ENCODE measurements at regions not wholly inside any gene's neighbourhood (a gene's known extent, or its start where the extent isn't known, plus 50 kb on each side); places are given as distances from the start of the nearest gene placed in this dataset.

- Histone ChIP-seq H3K9me3 (ENCODE audit: control insufficient read depth in 2 of 2, low read length in 2 of 2) (no peaks in the 10 kb centered on the region), H3K36me3 (ENCODE audit: control insufficient read depth, insufficient read depth, low read length) (no peaks in the 10 kb centered on the region), H3K27ac (ENCODE audit: insufficient read depth, low read length, poor library complexity, severe bottlenecking) (no peak overlapping the region), H3K4me1 (ENCODE audit: control insufficient read depth, insufficient read depth, low read length, poor library complexity, severe bottlenecking) (no peaks in the 10 kb centered on the region), H3K27me3 (ENCODE audit: control insufficient read depth, insufficient read depth, low read length) (no peaks in the 10 kb centered on the region), H3K4me3 (ENCODE audit: low read depth, low read length) (no peak overlapping the region)
- no peaks in the 10 kb centered on the region for H3K4me1 Mint-ChIP-seq
- DNase-seq (no peak), ATAC-seq (ENCODE audit: low read depth in 2 of 2) (no peak)
- no peak overlapping the region for H3K4me3 Mint-ChIP-seq
- no peak overlapping the region for H3K27ac Mint-ChIP-seq
- no peaks in the 10 kb centered on the region for H3K36me3 Mint-ChIP-seq
- peaks cover 0 to 4% (median 0%) of the 10 kb centered on the region in 7 donors for H3K9me3 Mint-ChIP-seq
- peaks cover 4% of the 10 kb centered on the region for H3K27me3 Mint-ChIP-seq
These were observed 272.5 kb downstream of the TMEM38B start for GRCh38 chr9:105966834-105967233.

DNA sequence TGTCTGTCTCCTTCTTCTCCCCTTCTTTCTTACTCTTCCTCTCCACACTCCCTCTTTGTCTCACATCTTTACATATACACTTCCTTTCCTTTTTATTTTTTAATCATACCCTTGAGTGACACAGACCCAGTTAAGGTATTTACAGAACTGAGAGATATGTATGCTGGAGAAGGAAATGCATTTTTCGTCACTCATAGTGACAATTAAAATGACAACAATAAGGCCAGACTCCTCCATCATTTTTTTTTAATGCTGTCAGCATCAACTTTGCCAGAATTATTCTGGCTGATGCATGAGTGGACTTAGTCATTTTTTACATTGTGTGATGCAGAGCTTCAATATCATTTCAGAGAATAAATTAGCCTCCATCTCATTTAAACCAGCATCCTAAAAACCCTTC lies 272.9 kb downstream of the TMEM38B start:
- no peak overlapping the region for H3K27ac ChIP-seq (ENCODE audit: insufficient read depth, low read length, poor library complexity, severe bottlenecking)
- H3K36me3 ChIP-seq (ENCODE audit: control insufficient read depth, insufficient read depth, low read length), result no peaks in the 10 kb centered on the region
- Mint-ChIP-seq H3K4me1 (no peaks in the 10 kb centered on the region), H3K27ac (peak overlapping the region in 1 of 3 donors; percentile 11), H3K27me3 (peaks cover 4% of the 10 kb centered on the region), H3K9me3 (peaks cover 0 to 4% (median 0%) of the 10 kb centered on the region in 7 donors), H3K4me3 (no peak overlapping the region), H3K36me3 (no peaks in the 10 kb centered on the region)
- ATAC-seq (ENCODE audit: low read depth in 2 of 2) (no peak), DNase-seq (no peak)
- no peaks in the 10 kb centered on the region for H3K27me3 ChIP-seq (ENCODE audit: control insufficient read depth, insufficient read depth, low read length)
- no peak overlapping the region for H3K4me3 ChIP-seq (ENCODE audit: low read depth, low read length)
- H3K4me1 ChIP-seq (ENCODE audit: control insufficient read depth, insufficient read depth, low read length, poor library complexity, severe bottlenecking), result no peaks in the 10 kb centered on the region
- H3K9me3 ChIP-seq (ENCODE audit: control insufficient read depth in 2 of 2, low read length in 2 of 2), result no peaks in the 10 kb centered on the region

DNA sequence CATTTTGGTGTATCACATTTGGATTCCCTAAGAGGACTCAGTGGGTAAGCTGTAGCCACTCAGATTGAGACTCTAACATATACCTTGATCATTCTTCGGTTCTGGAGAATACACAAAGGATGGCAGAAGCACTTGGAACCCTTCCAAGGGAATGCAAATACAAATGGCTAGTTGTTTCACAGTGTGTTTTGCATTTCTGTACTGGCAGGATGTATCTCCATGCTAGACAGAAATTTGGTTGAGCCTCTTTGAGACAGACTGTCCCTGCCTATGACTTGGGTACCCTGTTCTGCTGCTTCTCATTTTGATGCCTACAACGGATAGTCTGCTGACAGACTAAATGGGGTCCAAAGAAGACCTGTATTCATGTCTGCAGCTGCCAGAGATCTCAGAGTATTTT lies 273.5 kb downstream of the TMEM38B start:
- Mint-ChIP-seq H3K36me3 (no peaks in the 10 kb centered on the region), H3K27me3 (peaks cover 4% of the 10 kb centered on the region), H3K4me1 (no peaks in the 10 kb centered on the region), H3K9me3 (peaks cover 0 to 4% (median 0%) of the 10 kb centered on the region in 7 donors), H3K27ac (no peak overlapping the region), H3K4me3 (no peak overlapping the region)
- ATAC-seq (ENCODE audit: low read depth in 2 of 2) (no peak), DNase-seq (no peak)
- Histone ChIP-seq H3K27ac (ENCODE audit: insufficient read depth, low read length, poor library complexity, severe bottlenecking) (no peak overlapping the region), H3K4me1 (ENCODE audit: control insufficient read depth, insufficient read depth, low read length, poor library complexity, severe bottlenecking) (no peaks in the 10 kb centered on the region), H3K27me3 (ENCODE audit: control insufficient read depth, insufficient read depth, low read length) (no peaks in the 10 kb centered on the region), H3K4me3 (ENCODE audit: low read depth, low read length) (no peak overlapping the region), H3K36me3 (ENCODE audit: control insufficient read depth, insufficient read depth, low read length) (no peaks in the 10 kb centered on the region), H3K9me3 (ENCODE audit: control insufficient read depth in 2 of 2, low read length in 2 of 2) (no peaks in the 10 kb centered on the region)

- no peaks in the 10 kb centered on the region for H3K36me3 Mint-ChIP-seq
- H3K9me3 ChIP-seq (ENCODE audit: control insufficient read depth in 2 of 2, low read length in 2 of 2), result no peaks in the 10 kb centered on the region
- H3K4me3 ChIP-seq (ENCODE audit: low read depth, low read length), result no peak overlapping the region
- no peak overlapping the region for H3K27ac Mint-ChIP-seq
- DNase-seq (no peak), ATAC-seq (ENCODE audit: low read depth in 2 of 2) (no peak)
- no peaks in the 10 kb centered on the region for H3K27me3 Mint-ChIP-seq
- H3K4me1 Mint-ChIP-seq, result no peaks in the 10 kb centered on the region
- no peaks in the 10 kb centered on the region for H3K36me3 ChIP-seq (ENCODE audit: control insufficient read depth, insufficient read depth, low read length)
- H3K27me3 ChIP-seq (ENCODE audit: control insufficient read depth, insufficient read depth, low read length), result no peaks in the 10 kb centered on the region
- no peak overlapping the region for H3K27ac ChIP-seq (ENCODE audit: insufficient read depth, low read length, poor library complexity, severe bottlenecking)
- no peak overlapping the region for H3K4me3 Mint-ChIP-seq
- peaks cover 0 to 4% (median 0%) of the 10 kb centered on the region in 7 donors for H3K9me3 Mint-ChIP-seq
- no peaks in the 10 kb centered on the region for H3K4me1 ChIP-seq (ENCODE audit: control insufficient read depth, insufficient read depth, low read length, poor library complexity, severe bottlenecking)
These were observed 274.6 kb downstream of the TMEM38B start for GRCh38 chr9:105968811-105969466.

GRCh38 chr9:105969636-105970035 lies 275.3 kb downstream of the TMEM38B start:
- peaks cover 0 to 2% (median under 1%) of the 10 kb centered on the region in 7 donors for H3K9me3 Mint-ChIP-seq
- H3K4me1 Mint-ChIP-seq, result no peaks in the 10 kb centered on the region
- Histone ChIP-seq H3K9me3 (ENCODE audit: control insufficient read depth in 2 of 2, low read length in 2 of 2) (no peaks in the 10 kb centered on the region), H3K27ac (ENCODE audit: insufficient read depth, low read length, poor library complexity, severe bottlenecking) (no peak overlapping the region), H3K36me3 (ENCODE audit: control insufficient read depth, insufficient read depth, low read length) (no peaks in the 10 kb centered on the region), H3K4me3 (ENCODE audit: low read depth, low read length) (no peak overlapping the region), H3K27me3 (ENCODE audit: control insufficient read depth, insufficient read depth, low read length) (no peaks in the 10 kb centered on the region), H3K4me1 (ENCODE audit: control insufficient read depth, insufficient read depth, low read length, poor library complexity, severe bottlenecking) (no peaks in the 10 kb centered on the region)
- no peak for ATAC-seq (ENCODE audit: low read depth in 2 of 2)
- no peaks in the 10 kb centered on the region for H3K27me3 Mint-ChIP-seq
- no peak overlapping the region for H3K27ac Mint-ChIP-seq
- no peaks in the 10 kb centered on the region for H3K36me3 Mint-ChIP-seq
- no peak for DNase-seq
- H3K4me3 Mint-ChIP-seq, result no peak overlapping the region

DNA sequence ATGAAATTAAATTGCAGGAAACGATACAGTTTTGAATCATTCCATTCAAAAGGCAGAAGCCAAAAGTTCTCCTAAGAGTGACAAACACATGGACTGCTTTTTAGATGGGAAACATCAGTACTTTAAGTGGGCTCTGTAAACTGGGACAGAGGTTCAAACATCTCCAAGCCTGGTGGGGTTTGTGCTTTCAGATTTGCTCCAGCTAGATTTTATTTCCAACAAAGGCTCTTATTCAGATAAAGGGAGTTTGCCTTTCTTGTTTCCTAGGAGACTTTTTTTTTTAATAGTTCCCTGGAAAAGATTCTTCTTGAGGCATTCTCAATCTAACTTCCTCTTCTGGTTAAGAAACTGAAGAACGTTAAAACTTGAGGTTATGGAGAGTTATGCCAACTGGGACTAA lies 277.6 kb downstream of the TMEM38B start:
- Histone ChIP-seq H3K27me3 (ENCODE audit: control insufficient read depth, insufficient read depth, low read length) (no peaks in the 10 kb centered on the region), H3K27ac (ENCODE audit: insufficient read depth, low read length, poor library complexity, severe bottlenecking) (no peak overlapping the region), H3K9me3 (ENCODE audit: control insufficient read depth in 2 of 2, low read length in 2 of 2) (no peaks in the 10 kb centered on the region), H3K36me3 (ENCODE audit: control insufficient read depth, insufficient read depth, low read length) (no peaks in the 10 kb centered on the region), H3K4me1 (ENCODE audit: control insufficient read depth, insufficient read depth, low read length, poor library complexity, severe bottlenecking) (no peaks in the 10 kb centered on the region), H3K4me3 (ENCODE audit: low read depth, low read length) (no peak overlapping the region)
- Mint-ChIP-seq H3K4me1 (no peaks in the 10 kb centered on the region), H3K27ac (no peak overlapping the region), H3K36me3 (no peaks in the 10 kb centered on the region), H3K4me3 (no peak overlapping the region), H3K27me3 (no peaks in the 10 kb centered on the region), H3K9me3 (peaks cover 0 to 3% (median 1%) of the 10 kb centered on the region in 7 donors)
- no peak for DNase-seq
- ATAC-seq (ENCODE audit: low read depth in 2 of 2), result no peak

- Histone ChIP-seq H3K9me3 (ENCODE audit: control insufficient read depth in 2 of 2, low read length in 2 of 2) (no peaks in the 10 kb centered on the region), H3K27me3 (ENCODE audit: control insufficient read depth, insufficient read depth, low read length) (no peaks in the 10 kb centered on the region), H3K4me3 (ENCODE audit: low read depth, low read length) (no peak overlapping the region), H3K36me3 (ENCODE audit: control insufficient read depth, insufficient read depth, low read length) (no peaks in the 10 kb centered on the region), H3K27ac (ENCODE audit: insufficient read depth, low read length, poor library complexity, severe bottlenecking) (no peak overlapping the region), H3K4me1 (ENCODE audit: control insufficient read depth, insufficient read depth, low read length, poor library complexity, severe bottlenecking) (no peaks in the 10 kb centered on the region)
- no peak for DNase-seq
- Mint-ChIP-seq H3K4me1 (no peaks in the 10 kb centered on the region), H3K36me3 (no peaks in the 10 kb centered on the region), H3K9me3 (peaks cover 0 to 3% (median 1%) of the 10 kb centered on the region in 7 donors), H3K27me3 (no peaks in the 10 kb centered on the region), H3K27ac (no peak overlapping the region), H3K4me3 (no peak overlapping the region)
- no peak for ATAC-seq (ENCODE audit: low read depth in 2 of 2)
These were observed 278.3 kb downstream of the TMEM38B start for GRCh38 chr9:105972466-105973204.

DNA sequence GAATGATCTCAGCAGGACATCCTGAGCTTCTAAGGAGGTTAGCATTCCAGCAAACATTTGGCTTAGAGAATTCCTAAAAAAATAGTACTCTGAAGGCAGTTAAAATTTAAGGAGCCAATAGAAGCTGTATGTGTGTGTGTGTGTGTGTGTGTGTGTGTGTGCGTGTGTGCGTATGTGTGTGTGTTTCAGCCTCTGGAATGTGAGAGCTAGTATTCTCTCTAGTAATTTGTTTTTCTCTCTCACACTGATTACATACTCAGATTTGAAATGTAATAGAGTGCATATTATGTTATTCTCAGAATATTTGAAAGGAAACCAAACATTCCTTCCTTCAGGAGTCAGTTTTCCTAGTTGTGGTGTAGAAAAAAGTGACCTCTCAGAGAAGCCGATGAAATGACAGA lies 279.6 kb downstream of the TMEM38B start:
- Histone ChIP-seq H3K27ac (ENCODE audit: insufficient read depth, low read length, poor library complexity, severe bottlenecking) (no peak overlapping the region), H3K9me3 (ENCODE audit: control insufficient read depth in 2 of 2, low read length in 2 of 2) (no peaks in the 10 kb centered on the region), H3K27me3 (ENCODE audit: control insufficient read depth, insufficient read depth, low read length) (no peaks in the 10 kb centered on the region), H3K4me1 (ENCODE audit: control insufficient read depth, insufficient read depth, low read length, poor library complexity, severe bottlenecking) (no peaks in the 10 kb centered on the region), H3K36me3 (ENCODE audit: control insufficient read depth, insufficient read depth, low read length) (no peaks in the 10 kb centered on the region), H3K4me3 (ENCODE audit: low read depth, low read length) (no peak overlapping the region)
- H3K27ac Mint-ChIP-seq, result no peak overlapping the region
- no peaks in the 10 kb centered on the region for H3K4me1 Mint-ChIP-seq
- DNase-seq, result no peak
- ATAC-seq (ENCODE audit: low read depth in 2 of 2), result no peak
- peaks cover 0 to 3% (median 1%) of the 10 kb centered on the region in 7 donors for H3K9me3 Mint-ChIP-seq
- H3K27me3 Mint-ChIP-seq, result no peaks in the 10 kb centered on the region
- no peak overlapping the region for H3K4me3 Mint-ChIP-seq
- no peaks in the 10 kb centered on the region for H3K36me3 Mint-ChIP-seq
